ENCODE measurements at regions not wholly inside any gene's neighbourhood (a gene's known extent, or its start where the extent isn't known, plus 50 kb on each side); places are given as distances from the start of the nearest gene placed in this dataset.

DNA sequence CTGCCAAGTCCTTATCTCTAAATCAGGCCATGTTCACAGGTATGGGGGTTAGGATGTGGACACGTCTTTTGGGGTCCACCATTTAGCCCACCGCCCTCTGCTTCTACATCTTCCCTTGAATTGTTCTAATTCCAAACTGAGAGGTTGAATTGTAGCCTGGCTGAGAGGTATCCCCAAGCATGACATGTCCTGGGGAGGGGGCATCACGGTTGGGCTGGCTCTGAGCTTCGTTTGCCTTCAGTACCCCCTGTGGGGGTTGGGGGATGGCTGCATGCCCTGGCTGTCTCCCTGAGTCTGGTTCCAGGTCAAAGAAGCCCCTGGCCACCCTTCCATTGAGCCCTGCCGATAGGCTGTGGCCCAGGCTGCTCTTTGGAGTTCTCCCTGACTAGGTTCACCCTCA is 204.6 kb downstream of the GLRX3 start:
- TF ChIP-seq, protein P1, sequence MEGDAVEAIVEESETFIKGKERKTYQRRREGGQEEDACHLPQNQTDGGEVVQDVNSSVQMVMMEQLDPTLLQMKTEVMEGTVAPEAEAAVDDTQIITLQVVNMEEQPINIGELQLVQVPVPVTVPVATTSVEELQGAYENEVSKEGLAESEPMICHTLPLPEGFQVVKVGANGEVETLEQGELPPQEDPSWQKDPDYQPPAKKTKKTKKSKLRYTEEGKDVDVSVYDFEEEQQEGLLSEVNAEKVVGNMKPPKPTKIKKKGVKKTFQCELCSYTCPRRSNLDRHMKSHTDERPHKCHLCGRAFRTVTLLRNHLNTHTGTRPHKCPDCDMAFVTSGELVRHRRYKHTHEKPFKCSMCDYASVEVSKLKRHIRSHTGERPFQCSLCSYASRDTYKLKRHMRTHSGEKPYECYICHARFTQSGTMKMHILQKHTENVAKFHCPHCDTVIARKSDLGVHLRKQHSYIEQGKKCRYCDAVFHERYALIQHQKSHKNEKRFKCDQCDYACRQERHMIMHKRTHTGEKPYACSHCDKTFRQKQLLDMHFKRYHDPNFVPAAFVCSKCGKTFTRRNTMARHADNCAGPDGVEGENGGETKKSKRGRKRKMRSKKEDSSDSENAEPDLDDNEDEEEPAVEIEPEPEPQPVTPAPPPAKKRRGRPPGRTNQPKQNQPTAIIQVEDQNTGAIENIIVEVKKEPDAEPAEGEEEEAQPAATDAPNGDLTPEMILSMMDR (IDR thresholded peaks at IDR 0.05): no peak
- no peak for TF ChIP-seq TCF7L2 (IDR thresholded peaks at IDR 0.05; ENCODE audit: low read depth, low read length)
- TF ChIP-seq, protein P2, sequence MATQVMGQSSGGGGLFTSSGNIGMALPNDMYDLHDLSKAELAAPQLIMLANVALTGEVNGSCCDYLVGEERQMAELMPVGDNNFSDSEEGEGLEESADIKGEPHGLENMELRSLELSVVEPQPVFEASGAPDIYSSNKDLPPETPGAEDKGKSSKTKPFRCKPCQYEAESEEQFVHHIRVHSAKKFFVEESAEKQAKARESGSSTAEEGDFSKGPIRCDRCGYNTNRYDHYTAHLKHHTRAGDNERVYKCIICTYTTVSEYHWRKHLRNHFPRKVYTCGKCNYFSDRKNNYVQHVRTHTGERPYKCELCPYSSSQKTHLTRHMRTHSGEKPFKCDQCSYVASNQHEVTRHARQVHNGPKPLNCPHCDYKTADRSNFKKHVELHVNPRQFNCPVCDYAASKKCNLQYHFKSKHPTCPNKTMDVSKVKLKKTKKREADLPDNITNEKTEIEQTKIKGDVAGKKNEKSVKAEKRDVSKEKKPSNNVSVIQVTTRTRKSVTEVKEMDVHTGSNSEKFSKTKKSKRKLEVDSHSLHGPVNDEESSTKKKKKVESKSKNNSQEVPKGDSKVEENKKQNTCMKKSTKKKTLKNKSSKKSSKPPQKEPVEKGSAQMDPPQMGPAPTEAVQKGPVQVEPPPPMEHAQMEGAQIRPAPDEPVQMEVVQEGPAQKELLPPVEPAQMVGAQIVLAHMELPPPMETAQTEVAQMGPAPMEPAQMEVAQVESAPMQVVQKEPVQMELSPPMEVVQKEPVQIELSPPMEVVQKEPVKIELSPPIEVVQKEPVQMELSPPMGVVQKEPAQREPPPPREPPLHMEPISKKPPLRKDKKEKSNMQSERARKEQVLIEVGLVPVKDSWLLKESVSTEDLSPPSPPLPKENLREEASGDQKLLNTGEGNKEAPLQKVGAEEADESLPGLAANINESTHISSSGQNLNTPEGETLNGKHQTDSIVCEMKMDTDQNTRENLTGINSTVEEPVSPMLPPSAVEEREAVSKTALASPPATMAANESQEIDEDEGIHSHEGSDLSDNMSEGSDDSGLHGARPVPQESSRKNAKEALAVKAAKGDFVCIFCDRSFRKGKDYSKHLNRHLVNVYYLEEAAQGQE (IDR thresholded peaks at IDR 0.05; ENCODE audit: insufficient read depth in 1 of 2, low read depth in 2 of 2, low read length in 1 of 2): no peak
- TF ChIP-seq SIN3A (IDR thresholded peaks at IDR 0.05; ENCODE audit: borderline replicate concordance, insufficient read depth, low read depth, low read length): no peak
- no peak for TF ChIP-seq POLR2AphosphoS5 (IDR thresholded peaks at IDR 0.05; ENCODE audit: low read depth, low read length)
